ENCODE measurements at regions not wholly inside any gene's neighbourhood (a gene's known extent, or its start where the extent isn't known, plus 50 kb on each side); places are given as distances from the start of the nearest gene placed in this dataset.

DNA sequence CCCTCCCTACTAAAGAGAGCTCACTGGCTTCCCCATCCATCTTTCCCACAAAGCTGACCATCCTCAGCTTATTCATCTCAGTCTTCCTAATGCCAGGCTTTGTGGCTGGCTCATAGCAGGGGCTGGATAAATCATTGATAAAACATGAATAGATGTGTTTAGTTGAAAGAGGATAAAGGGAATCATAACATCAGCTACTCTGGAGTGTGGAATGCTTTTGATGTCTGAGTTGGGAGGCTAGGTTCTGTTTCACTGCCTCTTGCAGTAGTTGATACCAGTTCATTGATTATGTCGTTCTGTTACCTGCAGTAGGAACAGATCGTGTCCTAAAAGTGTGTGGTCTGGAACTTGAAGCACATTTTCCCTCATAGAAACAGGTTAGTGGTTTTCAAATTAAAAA lies 66.3 kb upstream of the HK2 start:
- H3K27me3 ChIP-seq (replicated peaks; ENCODE audit: control insufficient read depth, insufficient read depth, low read length) = no peaks in the 10 kb centered on the region
- TF ChIP-seq, protein P1, sequence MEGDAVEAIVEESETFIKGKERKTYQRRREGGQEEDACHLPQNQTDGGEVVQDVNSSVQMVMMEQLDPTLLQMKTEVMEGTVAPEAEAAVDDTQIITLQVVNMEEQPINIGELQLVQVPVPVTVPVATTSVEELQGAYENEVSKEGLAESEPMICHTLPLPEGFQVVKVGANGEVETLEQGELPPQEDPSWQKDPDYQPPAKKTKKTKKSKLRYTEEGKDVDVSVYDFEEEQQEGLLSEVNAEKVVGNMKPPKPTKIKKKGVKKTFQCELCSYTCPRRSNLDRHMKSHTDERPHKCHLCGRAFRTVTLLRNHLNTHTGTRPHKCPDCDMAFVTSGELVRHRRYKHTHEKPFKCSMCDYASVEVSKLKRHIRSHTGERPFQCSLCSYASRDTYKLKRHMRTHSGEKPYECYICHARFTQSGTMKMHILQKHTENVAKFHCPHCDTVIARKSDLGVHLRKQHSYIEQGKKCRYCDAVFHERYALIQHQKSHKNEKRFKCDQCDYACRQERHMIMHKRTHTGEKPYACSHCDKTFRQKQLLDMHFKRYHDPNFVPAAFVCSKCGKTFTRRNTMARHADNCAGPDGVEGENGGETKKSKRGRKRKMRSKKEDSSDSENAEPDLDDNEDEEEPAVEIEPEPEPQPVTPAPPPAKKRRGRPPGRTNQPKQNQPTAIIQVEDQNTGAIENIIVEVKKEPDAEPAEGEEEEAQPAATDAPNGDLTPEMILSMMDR (IDR thresholded peaks at IDR 0.05; ENCODE audit: insufficient read depth, low read length, poor library complexity, severe bottlenecking) = no peak
- DNase-seq (ENCODE audit: extremely low read depth, insufficient read length) = no peak
- H3K4me3 ChIP-seq (replicated peaks; ENCODE audit: low read depth, low read length) = no peak overlapping the region
- no peaks in the 10 kb centered on the region for H3K36me3 ChIP-seq (ENCODE audit: control insufficient read depth, insufficient read depth, low read length)

- Histone ChIP-seq H3K27me3 (replicated peaks; ENCODE audit: control insufficient read depth, insufficient read depth, low read length) (no peaks in the 10 kb centered on the region), H3K36me3 (ENCODE audit: control insufficient read depth, insufficient read depth, low read length) (no peaks in the 10 kb centered on the region), H3K4me3 (replicated peaks; ENCODE audit: low read depth, low read length) (no peak overlapping the region)
- TF ChIP-seq, protein P1 (IDR thresholded peaks at IDR 0.05; ENCODE audit: insufficient read depth, low read length, poor library complexity, severe bottlenecking) = no peak
- DNase-seq (ENCODE audit: extremely low read depth, insufficient read length) = no peak
Observed at GRCh38 chr2:74768401-74768914, 65.5 kb upstream of the HK2 start.

- no peak overlapping the region for H3K4me3 ChIP-seq (replicated peaks; ENCODE audit: low read depth, low read length)
- no peaks in the 10 kb centered on the region for H3K27me3 ChIP-seq (replicated peaks; ENCODE audit: control insufficient read depth, insufficient read depth, low read length)
- DNase-seq (ENCODE audit: extremely low read depth, insufficient read length) = no peak
- no peaks in the 10 kb centered on the region for H3K36me3 ChIP-seq (ENCODE audit: control insufficient read depth, insufficient read depth, low read length)
- TF ChIP-seq, protein P1 (IDR thresholded peaks at IDR 0.05; ENCODE audit: insufficient read depth, low read length, poor library complexity, severe bottlenecking) = no peak
Observed at GRCh38 chr2:74772046-74772445, 61.9 kb upstream of the HK2 start.

GRCh38 chr2:74777161-74777900 lies 56.6 kb upstream of the HK2 start:
- Histone ChIP-seq H3K27me3 (replicated peaks; ENCODE audit: control insufficient read depth, insufficient read depth, low read length) (no peaks in the 10 kb centered on the region), H3K4me3 (replicated peaks; ENCODE audit: low read depth, low read length) (no peak overlapping the region), H3K36me3 (ENCODE audit: control insufficient read depth, insufficient read depth, low read length) (no peaks in the 10 kb centered on the region)
- no peak for DNase-seq (ENCODE audit: extremely low read depth, insufficient read length)
- TF ChIP-seq, protein P1 (IDR thresholded peaks at IDR 0.05; ENCODE audit: insufficient read depth, low read length, poor library complexity, severe bottlenecking) = no peak

DNA sequence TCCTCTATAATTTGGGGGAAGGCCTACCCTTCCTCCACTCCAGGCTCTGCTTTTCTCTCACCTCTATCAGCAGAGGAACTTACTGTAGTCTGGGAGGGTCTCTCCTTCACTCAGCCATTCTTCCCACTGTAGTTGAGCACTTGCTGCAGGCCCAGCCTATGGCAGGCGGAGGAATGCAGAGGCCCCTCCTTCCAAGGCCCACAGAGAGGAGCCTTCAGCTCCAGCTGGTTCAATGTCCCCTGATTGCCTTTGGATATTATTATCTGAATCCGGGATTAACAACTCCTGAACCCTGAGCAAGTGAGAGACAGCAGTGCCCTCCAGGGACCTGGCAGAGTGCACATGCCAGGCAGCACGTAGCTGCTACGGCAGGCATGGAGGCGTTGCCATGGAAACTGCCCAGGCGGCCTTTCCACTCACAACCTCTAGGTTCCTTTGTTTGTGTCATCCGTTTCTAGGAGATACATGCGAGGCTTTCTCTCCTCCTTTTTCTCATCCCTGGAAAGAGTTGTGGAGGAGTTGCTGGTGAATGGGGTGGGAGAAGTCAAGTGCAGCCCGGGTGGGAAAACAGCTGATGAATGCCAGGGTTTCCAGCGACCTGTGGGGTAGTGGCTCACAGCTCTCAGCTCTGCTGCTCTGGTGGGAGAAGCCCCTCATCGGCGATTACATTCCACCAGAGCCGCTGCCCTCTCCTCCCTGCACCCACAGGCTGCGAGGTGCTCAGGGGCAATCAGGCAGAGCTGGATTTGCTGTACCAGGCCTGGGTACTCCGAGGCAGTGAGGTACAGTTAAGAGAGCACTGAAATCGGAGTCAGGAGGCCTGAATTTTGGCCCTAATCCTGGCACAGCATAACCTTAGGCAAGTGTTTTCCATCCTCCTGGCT lies 55.3 kb upstream of the HK2 start:
- Histone ChIP-seq H3K36me3 (ENCODE audit: control insufficient read depth, insufficient read depth, low read length) (no peaks in the 10 kb centered on the region), H3K4me3 (replicated peaks; ENCODE audit: low read depth, low read length) (no peak overlapping the region), H3K27me3 (replicated peaks; ENCODE audit: control insufficient read depth, insufficient read depth, low read length) (no peaks in the 10 kb centered on the region)
- no peak for DNase-seq (ENCODE audit: extremely low read depth, insufficient read length)
- TF ChIP-seq, protein P1 (IDR thresholded peaks at IDR 0.05; ENCODE audit: insufficient read depth, low read length, poor library complexity, severe bottlenecking) = no peak

Measured in GM06990 (cell line).